KMS-11 (cell line): ENCODE measurements at regions not wholly inside any gene's neighbourhood (a gene's known extent, or its start where the extent isn't known, plus 50 kb on each side); places are given as distances from the start of the nearest gene placed in this dataset.

Experiments
- H2AFZ ChIP-seq: fragments of 200-600 bp; sonication (generic); 2 replicates; pipeline ENCODE4 v1.6.1; 2016; ENCODE audit warnings: antibody characterized with exemption, mixed run types, low read depth
- H3K27ac ChIP-seq: fragments of 200-600 bp; sonication (generic); 2 replicates; pipeline ENCODE4 v1.6.1; 2016; ENCODE audit warnings: mild to moderate bottlenecking, mixed run types
- H3K27me3 ChIP-seq: fragments of 200-600 bp; sonication (generic); 2 replicates; pipeline ENCODE4 v1.6.1; 2017; ENCODE audit warnings: mild to moderate bottlenecking, low read depth, mixed run types, moderate library complexity; ENCODE audit not compliant: insufficient read depth
- H3K36me3 ChIP-seq: fragments of 200-600 bp; sonication (generic); 2 replicates; pipeline ENCODE4 v1.6.1; 2017; ENCODE audit warnings: mild to moderate bottlenecking, mixed run types; ENCODE audit not compliant: insufficient read depth
- H3K4me1 ChIP-seq: fragments of 200-600 bp; sonication (generic); 2 replicates; pipeline ENCODE4 v1.6.1; 2016; ENCODE audit warnings: mild to moderate bottlenecking, low read depth, mixed run types; ENCODE audit not compliant: poor library complexity, severe bottlenecking
- H3K4me2 ChIP-seq: fragments of 200-600 bp; sonication (generic); 2 replicates; pipeline ENCODE4 v1.7.0; 2016; ENCODE audit warnings: mild to moderate bottlenecking, mixed run types
- H3K4me3 ChIP-seq: fragments of 200-600 bp; sonication (generic); IDR thresholded peaks from 2 replicates; pipeline ENCODE4 v1.6.1; 2017; ENCODE audit warnings: low read depth, low read length, mixed read lengths; ENCODE audit not compliant: insufficient read depth
- H3K79me2 ChIP-seq: fragments of 200-600 bp; sonication (generic); 2 replicates; pipeline ENCODE4 v1.6.1; 2016; ENCODE audit warnings: low read depth, mixed run types; ENCODE audit not compliant: insufficient read depth
- H3K9ac ChIP-seq: fragments of 200-600 bp; sonication (generic); 2 replicates; pipeline ENCODE4 v1.6.1; 2016; ENCODE audit warnings: mild to moderate bottlenecking, mixed run types
- H4K20me1 ChIP-seq: fragments of 200-600 bp; sonication (generic); 2 replicates; pipeline ENCODE4 v1.6.1; 2016; ENCODE audit warnings: mild to moderate bottlenecking, mixed run types; ENCODE audit not compliant: insufficient read depth
- TF ChIP-seq, protein P1 (sequence below): fragments of 200-600 bp; sonication (generic); conservative IDR thresholded peaks from 2 replicates; pipeline ENCODE4 v1.6.1; 2017; ENCODE audit warnings: low read depth, mild to moderate bottlenecking, antibody characterized with exemption, low read length, moderate library complexity, mixed read lengths

DNA sequence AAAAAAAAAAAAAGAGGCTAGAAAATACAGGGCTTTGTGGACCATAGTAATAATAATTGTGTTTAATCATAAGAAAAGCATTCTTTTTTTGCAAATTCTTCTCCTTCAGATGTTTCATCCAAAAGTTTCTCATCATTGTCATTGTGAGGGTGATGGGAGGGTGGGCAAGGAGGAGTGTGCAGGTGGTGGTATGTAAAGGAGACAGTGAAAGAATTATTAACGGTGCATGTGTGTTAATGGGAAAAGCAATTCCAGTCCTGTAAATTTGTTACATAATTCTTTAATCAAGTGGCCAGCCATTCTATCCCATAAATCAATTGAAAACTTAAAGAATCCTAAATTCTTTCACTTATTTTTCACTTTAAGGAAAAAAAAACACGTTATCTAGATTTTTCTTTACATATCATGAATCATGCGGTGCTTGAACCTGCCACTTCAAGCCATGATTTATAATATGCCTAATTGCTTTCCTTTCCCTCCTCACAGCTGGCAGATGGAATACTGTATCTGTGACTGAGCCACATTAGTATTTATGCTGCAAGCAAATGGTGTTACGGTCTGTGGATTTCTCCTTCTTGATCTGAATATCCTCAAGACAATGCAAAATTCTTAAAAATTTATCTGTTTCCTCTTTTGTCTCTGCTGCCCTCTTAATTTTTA is 318.5 kb downstream of the JRKL start:
- no peaks in the 10 kb centered on the region for H3K36me3 ChIP-seq
- no peak overlapping the region for H3K4me2 ChIP-seq
- H4K20me1 ChIP-seq = no peaks in the 10 kb centered on the region
- no peak overlapping the region for H3K9ac ChIP-seq
- TF ChIP-seq, protein P1, sequence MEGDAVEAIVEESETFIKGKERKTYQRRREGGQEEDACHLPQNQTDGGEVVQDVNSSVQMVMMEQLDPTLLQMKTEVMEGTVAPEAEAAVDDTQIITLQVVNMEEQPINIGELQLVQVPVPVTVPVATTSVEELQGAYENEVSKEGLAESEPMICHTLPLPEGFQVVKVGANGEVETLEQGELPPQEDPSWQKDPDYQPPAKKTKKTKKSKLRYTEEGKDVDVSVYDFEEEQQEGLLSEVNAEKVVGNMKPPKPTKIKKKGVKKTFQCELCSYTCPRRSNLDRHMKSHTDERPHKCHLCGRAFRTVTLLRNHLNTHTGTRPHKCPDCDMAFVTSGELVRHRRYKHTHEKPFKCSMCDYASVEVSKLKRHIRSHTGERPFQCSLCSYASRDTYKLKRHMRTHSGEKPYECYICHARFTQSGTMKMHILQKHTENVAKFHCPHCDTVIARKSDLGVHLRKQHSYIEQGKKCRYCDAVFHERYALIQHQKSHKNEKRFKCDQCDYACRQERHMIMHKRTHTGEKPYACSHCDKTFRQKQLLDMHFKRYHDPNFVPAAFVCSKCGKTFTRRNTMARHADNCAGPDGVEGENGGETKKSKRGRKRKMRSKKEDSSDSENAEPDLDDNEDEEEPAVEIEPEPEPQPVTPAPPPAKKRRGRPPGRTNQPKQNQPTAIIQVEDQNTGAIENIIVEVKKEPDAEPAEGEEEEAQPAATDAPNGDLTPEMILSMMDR = no peak
- no peaks in the 10 kb centered on the region for H3K79me2 ChIP-seq
- H2AFZ ChIP-seq = no peak overlapping the region
- no peaks in the 10 kb centered on the region for H3K27me3 ChIP-seq
- no peak overlapping the region for H3K4me3 ChIP-seq
- no peak overlapping the region for H3K27ac ChIP-seq
- no peaks in the 10 kb centered on the region for H3K4me1 ChIP-seq

GRCh38 chr11:96713301-96713700 is 323.5 kb downstream of the JRKL start:
- no peak overlapping the region for H3K27ac ChIP-seq

GRCh38 chr11:96714689-96715088 is 324.9 kb downstream of the JRKL start:
- no peaks in the 10 kb centered on the region for H3K36me3 ChIP-seq
- no peak overlapping the region for H3K4me2 ChIP-seq
- TF ChIP-seq, protein P1 = no peak
- H3K4me3 ChIP-seq = no peak overlapping the region
- H3K27ac ChIP-seq = no peak overlapping the region
- no peaks in the 10 kb centered on the region for H3K79me2 ChIP-seq
- no peaks in the 10 kb centered on the region for H3K27me3 ChIP-seq
- no peak overlapping the region for H2AFZ ChIP-seq
- H4K20me1 ChIP-seq = no peaks in the 10 kb centered on the region
- no peaks in the 10 kb centered on the region for H3K4me1 ChIP-seq
- H3K9ac ChIP-seq = no peak overlapping the region

More at GRCh38 chr11:96713301-96713700, 323.5 kb downstream of the JRKL start:
- Histone ChIP-seq H3K27me3 (no peaks in the 10 kb centered on the region), H3K9ac (no peak overlapping the region), H3K36me3 (no peaks in the 10 kb centered on the region), H3K4me2 (no peak overlapping the region), H2AFZ (no peak overlapping the region), H3K79me2 (no peaks in the 10 kb centered on the region), H3K4me1 (no peaks in the 10 kb centered on the region), H3K4me3 (no peak overlapping the region), H4K20me1 (no peaks in the 10 kb centered on the region)
- TF ChIP-seq, protein P1 = no peak

DNA sequence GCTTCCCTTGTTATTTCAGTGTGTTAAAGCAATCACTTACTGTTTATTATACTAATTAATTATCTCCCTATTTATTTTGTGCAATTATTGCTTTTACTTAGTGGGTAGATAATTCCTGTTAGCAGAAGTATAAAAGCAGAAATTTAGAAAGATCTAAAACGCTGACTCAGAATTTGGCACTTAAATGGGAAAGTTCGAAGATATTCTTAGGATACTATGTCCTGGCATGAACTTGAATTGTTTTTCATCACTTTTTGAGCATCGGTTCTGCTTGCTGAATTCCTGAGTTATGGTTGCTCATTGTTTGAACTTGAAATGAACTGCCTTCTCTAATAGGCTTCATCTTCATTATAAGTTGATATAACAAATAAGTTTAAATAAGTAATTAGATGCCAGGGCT is 325.4 kb downstream of the JRKL start:
- H2AFZ ChIP-seq = no peak overlapping the region
- no peaks in the 10 kb centered on the region for H4K20me1 ChIP-seq
- no peak overlapping the region for H3K4me2 ChIP-seq
- TF ChIP-seq, protein P1 = no peak
- H3K4me1 ChIP-seq = no peaks in the 10 kb centered on the region
- H3K36me3 ChIP-seq = no peaks in the 10 kb centered on the region
- no peaks in the 10 kb centered on the region for H3K79me2 ChIP-seq
- no peak overlapping the region for H3K27ac ChIP-seq
- no peak overlapping the region for H3K4me3 ChIP-seq
- H3K9ac ChIP-seq = no peak overlapping the region
- H3K27me3 ChIP-seq = no peaks in the 10 kb centered on the region
